ENCODE measurements at regions not wholly inside any gene's neighbourhood (a gene's known extent, or its start where the extent isn't known, plus 50 kb on each side); places are given as distances from the start of the nearest gene placed in this dataset.

DNA sequence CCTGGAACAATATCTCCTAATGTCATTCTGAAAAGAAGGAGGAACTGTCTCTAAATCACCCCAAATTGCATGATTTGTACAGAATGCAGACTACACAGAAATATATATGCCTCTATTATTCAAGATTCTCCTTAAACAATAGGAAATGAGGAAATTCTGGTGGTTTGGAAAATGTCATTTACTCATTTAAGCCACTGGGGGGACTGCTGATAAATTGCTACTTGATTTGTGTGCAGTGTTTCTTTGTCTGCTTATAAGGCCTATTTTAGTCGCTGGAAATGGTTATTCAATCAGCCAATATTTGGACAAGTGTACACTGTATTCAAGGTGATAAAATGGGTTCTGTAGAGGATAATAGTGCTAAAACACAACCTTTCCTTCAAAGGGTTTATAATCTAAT lies 801.9 kb upstream of the CELF4 start:
- TF ChIP-seq, protein P1, sequence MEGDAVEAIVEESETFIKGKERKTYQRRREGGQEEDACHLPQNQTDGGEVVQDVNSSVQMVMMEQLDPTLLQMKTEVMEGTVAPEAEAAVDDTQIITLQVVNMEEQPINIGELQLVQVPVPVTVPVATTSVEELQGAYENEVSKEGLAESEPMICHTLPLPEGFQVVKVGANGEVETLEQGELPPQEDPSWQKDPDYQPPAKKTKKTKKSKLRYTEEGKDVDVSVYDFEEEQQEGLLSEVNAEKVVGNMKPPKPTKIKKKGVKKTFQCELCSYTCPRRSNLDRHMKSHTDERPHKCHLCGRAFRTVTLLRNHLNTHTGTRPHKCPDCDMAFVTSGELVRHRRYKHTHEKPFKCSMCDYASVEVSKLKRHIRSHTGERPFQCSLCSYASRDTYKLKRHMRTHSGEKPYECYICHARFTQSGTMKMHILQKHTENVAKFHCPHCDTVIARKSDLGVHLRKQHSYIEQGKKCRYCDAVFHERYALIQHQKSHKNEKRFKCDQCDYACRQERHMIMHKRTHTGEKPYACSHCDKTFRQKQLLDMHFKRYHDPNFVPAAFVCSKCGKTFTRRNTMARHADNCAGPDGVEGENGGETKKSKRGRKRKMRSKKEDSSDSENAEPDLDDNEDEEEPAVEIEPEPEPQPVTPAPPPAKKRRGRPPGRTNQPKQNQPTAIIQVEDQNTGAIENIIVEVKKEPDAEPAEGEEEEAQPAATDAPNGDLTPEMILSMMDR (conservative IDR thresholded peaks at IDR 0.05 in 1 of 2, IDR thresholded peaks at IDR 0.05 in 1 of 2; ENCODE audit: extremely low read depth in 1 of 2, insufficient read depth in 1 of 2, low read depth in 1 of 2, low read length in 2 of 2) = peak in 1 of 2 donors; percentile 32
- TF ChIP-seq EZH2 (IDR thresholded peaks at IDR 0.05; ENCODE audit: borderline replicate concordance, low read length) = no peak
